GM19463 (cell line): ENCODE measurements at regions not wholly inside any gene's neighbourhood (a gene's known extent, or its start where the extent isn't known, plus 50 kb on each side); places are given as distances from the start of the nearest gene placed in this dataset.
"Not testable (repeated sequence)": the region's sequence is repeated elsewhere in the genome, so short reads cannot be mapped to it uniquely, and the experiment has no call there.

Source experiments
- ATAC-seq: cut with Tn5 transposase; IDR thresholded peaks from one replicate; pipeline ENCODE4 v1.9.1; 2021; ENCODE audit warnings: mild to moderate bottlenecking, moderate library complexity; ENCODE audit not compliant: unreplicated experiment

GRCh38 chr5:25033658-25034057 is 388.9 kb upstream of the CDH10 start:
- ATAC-seq: no peak

GRCh38 chr5:25029004-25029403 is 384.2 kb upstream of the CDH10 start:
- no peak for ATAC-seq

GRCh38 chr5:25027526-25027925 is 382.7 kb upstream of the CDH10 start:
- ATAC-seq: no peak

- no peak for ATAC-seq
Measured at GRCh38 chr5:25027061-25027460, 382.3 kb upstream of the CDH10 start.

GRCh38 chr5:25025831-25026230 is 381.1 kb upstream of the CDH10 start:
- no peak for ATAC-seq

GRCh38 chr5:25020454-25020853 is 375.7 kb upstream of the CDH10 start:
- ATAC-seq: no peak

- no peak for ATAC-seq
Measured at GRCh38 chr5:25009063-25009462, 364.3 kb upstream of the CDH10 start.

GRCh38 chr5:25006734-25007133 is 362.0 kb upstream of the CDH10 start:
- no peak for ATAC-seq

- ATAC-seq: no peak
Measured at GRCh38 chr5:25006237-25006636, 361.5 kb upstream of the CDH10 start.

GRCh38 chr5:25005431-25005830 is 360.7 kb upstream of the CDH10 start:
- no peak for ATAC-seq

GRCh38 chr5:25002371-25002770 is 357.6 kb upstream of the CDH10 start:
- no peak for ATAC-seq

GRCh38 chr5:24999732-25000131 is 355.0 kb upstream of the CDH10 start:
- ATAC-seq: no peak

GRCh38 chr5:24998641-24999040 is 353.9 kb upstream of the CDH10 start:
- ATAC-seq: no peak

GRCh38 chr5:24986326-24986725 is 341.5 kb upstream of the CDH10 start:
- no peak for ATAC-seq

- ATAC-seq: not testable (repeated sequence)
Measured at GRCh38 chr5:24978552-24978951, 333.8 kb upstream of the CDH10 start.

GRCh38 chr5:24963611-24964010 is 318.8 kb upstream of the CDH10 start:
- no peak for ATAC-seq

GRCh38 chr5:24923400-24923799 is 278.6 kb upstream of the CDH10 start:
- ATAC-seq: no peak

GRCh38 chr5:24918676-24919075 is 273.9 kb upstream of the CDH10 start:
- no peak for ATAC-seq

GRCh38 chr5:24916863-24917262 is 272.1 kb upstream of the CDH10 start:
- ATAC-seq: no peak

GRCh38 chr5:24909210-24909609 is 264.4 kb upstream of the CDH10 start:
- ATAC-seq: no peak

- ATAC-seq: no peak
Measured at GRCh38 chr5:24906689-24907088, 261.9 kb upstream of the CDH10 start.

GRCh38 chr5:24904981-24905517 is 260.3 kb upstream of the CDH10 start:
- no peak for ATAC-seq

- ATAC-seq: no peak
Measured at GRCh38 chr5:24899180-24899579, 254.4 kb upstream of the CDH10 start.

GRCh38 chr5:24864244-24864643 is 219.5 kb upstream of the CDH10 start:
- ATAC-seq: no peak
